DND-41 (cell line): ENCODE measurements at regions not wholly inside any gene's neighbourhood (a gene's known extent, or its start where the extent isn't known, plus 50 kb on each side); places are given as distances from the start of the nearest gene placed in this dataset.

Experiments used
- ATAC-seq: fragments of 200-7000 bp; cut with Tn5 transposase; 3 replicates; pipeline ENCODE4 v1.9.1; 2021; ENCODE audit warnings: low read depth; ENCODE audit not compliant: insufficient read depth
- DNase-seq: peaks from one replicate; pipeline ENCODE4 v3.0.0-alpha.2; 2020
- H2AFZ ChIP-seq: 2 replicates; pipeline ENCODE4 v1.6.0; 2012; ENCODE audit warnings: low read depth, low read length
- H3K27ac ChIP-seq: 2 replicates; pipeline ENCODE4 v1.5.1; 2012; ENCODE audit warnings: low read length, inconsistent platforms
- H3K27me3 ChIP-seq: fragments of 200-600 bp; sonication (generic); 2 replicates; pipeline ENCODE4 v1.6.0; 2012; ENCODE audit warnings: low read length, mild to moderate bottlenecking, inconsistent platforms; ENCODE audit not compliant: insufficient read depth, poor library complexity
- H3K36me3 ChIP-seq: 2 replicates; pipeline ENCODE4 v1.5.1; 2012; ENCODE audit warnings: low read length, inconsistent platforms; ENCODE audit not compliant: insufficient read depth
- H3K4me1 ChIP-seq: 2 replicates; pipeline ENCODE4 v1.5.1; 2012; ENCODE audit warnings: mild to moderate bottlenecking, low read length; ENCODE audit not compliant: insufficient read depth
- H3K4me2 ChIP-seq: 2 replicates; pipeline ENCODE4 v1.6.0; 2012; ENCODE audit warnings: mild to moderate bottlenecking, moderate library complexity, low read length, inconsistent platforms; ENCODE audit not compliant: insufficient read depth
- H3K4me3 ChIP-seq, 2 experiments: fragments of 200-600 bp in 1 of 2; shearing (Covaris generic) in 1 of 2; 2 replicates each; pipeline ENCODE4 v1.5.1; 2012 to 2016; ENCODE audit warnings: inconsistent platforms in 2 of 2, low read length in 2 of 2, mild to moderate bottlenecking in 2 of 2, low read depth in 1 of 2, moderate library complexity in 1 of 2
- H3K79me2 ChIP-seq: 2 replicates; pipeline ENCODE4 v1.6.0; 2012; ENCODE audit warnings: low read length, inconsistent platforms; ENCODE audit not compliant: insufficient read depth
- H3K9ac ChIP-seq: 2 replicates; pipeline ENCODE4 v1.6.0; 2012; ENCODE audit warnings: low read depth, mild to moderate bottlenecking, inconsistent platforms, low read length, moderate library complexity
- H3K9me3 ChIP-seq: 2 replicates; pipeline ENCODE4 v1.5.1; 2012; ENCODE audit warnings: low read length, moderate library complexity, mild to moderate bottlenecking, inconsistent platforms; ENCODE audit not compliant: insufficient read depth, severe bottlenecking
- H4K20me1 ChIP-seq: 2 replicates; pipeline ENCODE4 v1.6.0; 2012; ENCODE audit warnings: low read length; ENCODE audit not compliant: insufficient read depth
- CTCF ChIP-seq: IDR thresholded peaks from 2 replicates; pipeline ENCODE4 v1.5.1; 2012; ENCODE audit warnings: borderline replicate concordance, low read length, moderate library complexity, mild to moderate bottlenecking; ENCODE audit not compliant: poor library complexity, severe bottlenecking; ENCODE audit errors: extremely low read depth
- EZH2 ChIP-seq: IDR thresholded peaks from 3 replicates; pipeline ENCODE4 v1.6.1; 2012; ENCODE audit warnings: borderline replicate concordance, low read depth, mild to moderate bottlenecking, moderate library complexity, low read length, inconsistent platforms; ENCODE audit not compliant: severe bottlenecking

GRCh38 chr13:62327367-62327766 lies 911.7 kb upstream of the PCDH20 start:
- Histone ChIP-seq H3K4me1 (no peaks in the 10 kb centered on the region), H2AFZ (no peak overlapping the region), H3K79me2 (no peaks in the 10 kb centered on the region), H3K36me3 (no peaks in the 10 kb centered on the region), H3K9me3 (peaks cover 2% of the 10 kb centered on the region), H3K27me3 (no peaks in the 10 kb centered on the region), H4K20me1 (no peaks in the 10 kb centered on the region), H3K27ac (no peak overlapping the region), H3K4me3 (no peak overlapping the region), H3K9ac (no peak overlapping the region), H3K4me2 (no peak overlapping the region)
- no peak for DNase-seq
- ATAC-seq: no peak
- TF ChIP-seq EZH2 (no peak), CTCF (no peak)

GRCh38 chr13:62324842-62325241 lies 909.2 kb upstream of the PCDH20 start:
- H3K4me3 ChIP-seq: no peak overlapping the region
- no peak for ATAC-seq
- no peak overlapping the region for H3K4me2 ChIP-seq
- no peak overlapping the region for H2AFZ ChIP-seq
- peaks cover 2% of the 10 kb centered on the region for H3K9me3 ChIP-seq
- no peaks in the 10 kb centered on the region for H4K20me1 ChIP-seq
- H3K27me3 ChIP-seq: no peaks in the 10 kb centered on the region
- TF ChIP-seq EZH2 (no peak), CTCF (no peak)
- H3K27ac ChIP-seq: no peak overlapping the region
- no peak overlapping the region for H3K9ac ChIP-seq
- H3K79me2 ChIP-seq: no peaks in the 10 kb centered on the region
- no peaks in the 10 kb centered on the region for H3K36me3 ChIP-seq
- no peak for DNase-seq
- no peaks in the 10 kb centered on the region for H3K4me1 ChIP-seq

GRCh38 chr13:62321895-62322294 lies 906.2 kb upstream of the PCDH20 start:
- no peaks in the 10 kb centered on the region for H3K9me3 ChIP-seq
- TF ChIP-seq CTCF: no peak
- TF ChIP-seq EZH2: no peak
- H2AFZ ChIP-seq: no peak overlapping the region

GRCh38 chr13:62321139-62321538 lies 905.5 kb upstream of the PCDH20 start:
- Histone ChIP-seq H2AFZ (no peak overlapping the region), H4K20me1 (no peaks in the 10 kb centered on the region), H3K27me3 (no peaks in the 10 kb centered on the region), H3K36me3 (no peaks in the 10 kb centered on the region), H3K4me2 (no peak overlapping the region), H3K4me1 (no peaks in the 10 kb centered on the region), H3K79me2 (no peaks in the 10 kb centered on the region), H3K27ac (no peak overlapping the region), H3K9me3 (no peaks in the 10 kb centered on the region), H3K9ac (no peak overlapping the region), H3K4me3 (no peak overlapping the region)
- TF ChIP-seq CTCF (no peak), EZH2 (no peak)
- no peak for DNase-seq
- ATAC-seq: no peak

More at GRCh38 chr13:62321895-62322294, 906.2 kb upstream of the PCDH20 start:
- Histone ChIP-seq H3K9ac (no peak overlapping the region), H3K27ac (no peak overlapping the region), H3K4me2 (no peak overlapping the region), H4K20me1 (no peaks in the 10 kb centered on the region), H3K27me3 (no peaks in the 10 kb centered on the region), H3K36me3 (no peaks in the 10 kb centered on the region), H3K4me1 (no peaks in the 10 kb centered on the region), H3K4me3 (no peak overlapping the region), H3K79me2 (no peaks in the 10 kb centered on the region)
- ATAC-seq (no peak), DNase-seq (no peak)
